ENCODE measurements at regions not wholly inside any gene's neighbourhood (a gene's known extent, or its start where the extent isn't known, plus 50 kb on each side); places are given as distances from the start of the nearest gene placed in this dataset.
"Not testable (repeated sequence)": the region's sequence is repeated elsewhere in the genome, so short reads cannot be mapped to it uniquely, and the experiment has no call there.

GRCh38 chr9:113737517-113738271 lies 138.4 kb upstream of the ZNF618 start:
- intact Hi-C loops (cut with DNase I), result loop anchor here (2.0 kb wide), 1 partner anchor 295 kb away; no protein-coding TSS in a partner anchor

DNA sequence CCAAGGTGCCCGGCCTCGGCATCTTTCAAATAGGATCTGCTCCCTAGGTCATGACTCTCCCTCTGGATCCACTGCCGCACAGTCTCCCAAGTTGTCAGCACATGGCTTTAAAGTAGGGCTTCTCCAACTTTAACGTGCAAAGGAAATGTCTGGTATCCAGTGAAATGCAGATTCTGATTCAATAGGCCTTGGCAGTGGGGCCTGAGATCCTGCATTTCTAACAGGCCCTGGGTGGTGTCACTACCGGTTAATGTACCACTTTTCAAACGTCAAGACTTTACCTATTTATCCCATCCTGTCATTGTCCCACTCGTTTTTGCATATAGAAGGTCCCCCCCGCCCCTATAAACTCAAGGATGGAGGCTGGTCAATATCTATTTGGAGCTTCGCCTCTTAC lies 137.6 kb upstream of the ZNF618 start:
- intact Hi-C loops (cut with DNase I), result no loop called here
- DNase-seq (ENCODE audit: low spot score), result no peak

More at GRCh38 chr9:113737517-113738271, 138.4 kb upstream of the ZNF618 start:
- DNase-seq (ENCODE audit: low spot score), result no peak

DNA sequence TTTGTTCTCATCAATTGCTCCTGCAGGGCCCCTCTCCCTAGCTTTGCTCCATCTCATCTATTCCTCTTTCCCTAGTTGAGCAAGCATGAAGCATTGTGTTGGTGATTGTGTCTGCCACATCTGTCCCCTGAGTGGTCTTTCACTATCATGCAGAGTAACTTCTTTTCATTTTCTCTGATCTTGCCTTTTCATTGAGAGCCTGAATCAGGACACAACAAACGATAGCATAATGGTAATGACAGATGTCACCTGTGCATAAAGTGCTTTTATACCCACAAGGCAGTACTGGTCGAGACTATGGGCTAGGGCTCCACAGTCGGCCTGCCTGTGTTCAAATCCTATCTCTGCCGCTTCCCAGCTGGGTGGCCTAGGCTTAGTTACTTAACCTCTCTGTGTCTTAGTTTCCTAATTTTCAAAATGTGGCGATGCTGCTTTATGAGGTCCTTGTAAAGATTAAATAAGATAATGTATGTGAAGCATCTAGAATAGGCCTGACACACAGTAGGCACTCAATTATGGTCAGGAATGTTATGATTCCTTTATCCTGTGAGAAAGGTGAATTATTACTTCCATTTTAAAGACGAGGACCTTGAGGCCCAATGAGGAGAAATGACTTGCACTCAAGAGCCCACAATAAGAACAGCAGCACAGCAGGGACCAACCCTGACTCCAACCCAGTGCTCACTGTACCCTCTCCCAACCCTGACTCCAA lies 137.1 kb upstream of the ZNF618 start:
- no peak for DNase-seq (ENCODE audit: low spot score)
- intact Hi-C loops (cut with DNase I), result no loop called here

DNA sequence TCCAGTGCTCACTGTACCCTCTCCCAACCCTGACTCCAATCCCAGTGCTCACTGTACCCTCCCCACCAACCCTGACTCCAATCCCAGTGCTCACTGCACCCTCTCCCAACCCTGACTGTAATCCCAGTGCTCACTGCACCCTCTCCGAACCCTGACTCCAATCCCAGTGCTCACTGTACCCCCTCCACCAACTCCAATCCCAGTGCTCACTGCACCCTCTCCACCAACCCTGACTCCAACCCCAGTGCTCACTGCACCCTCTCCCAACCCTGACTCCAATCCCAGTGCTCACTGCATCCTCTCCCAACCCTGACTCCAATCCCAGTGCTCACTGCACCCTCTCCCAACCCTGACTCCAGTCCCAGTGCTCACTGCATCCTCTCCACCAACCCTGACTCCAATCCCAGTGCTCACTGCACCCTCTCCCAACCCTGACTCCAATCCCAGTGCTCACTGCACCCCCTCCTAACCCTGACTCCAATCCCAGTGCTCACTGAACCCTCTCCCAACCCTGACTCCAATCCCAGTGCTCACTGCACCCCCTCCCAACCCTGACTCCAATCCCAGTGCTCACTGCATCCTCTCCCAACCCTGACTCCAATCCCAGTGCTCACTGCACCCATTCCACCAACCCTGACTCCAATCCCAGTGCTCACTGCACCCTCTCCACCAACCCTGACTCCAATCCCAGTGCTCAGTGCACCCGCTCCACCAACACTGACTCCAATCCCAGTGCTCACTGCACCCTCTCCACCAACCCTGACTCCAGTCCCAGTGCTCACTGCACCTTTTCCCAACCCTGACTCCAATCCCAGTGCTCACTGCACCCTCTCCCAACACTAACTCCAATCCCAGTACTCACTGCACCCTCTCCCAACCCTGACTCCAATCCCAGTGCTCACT lies 136.3 kb upstream of the ZNF618 start:
- DNase-seq (ENCODE audit: low spot score); intact Hi-C loops (cut with DNase I): not testable (repeated sequence)

DNA sequence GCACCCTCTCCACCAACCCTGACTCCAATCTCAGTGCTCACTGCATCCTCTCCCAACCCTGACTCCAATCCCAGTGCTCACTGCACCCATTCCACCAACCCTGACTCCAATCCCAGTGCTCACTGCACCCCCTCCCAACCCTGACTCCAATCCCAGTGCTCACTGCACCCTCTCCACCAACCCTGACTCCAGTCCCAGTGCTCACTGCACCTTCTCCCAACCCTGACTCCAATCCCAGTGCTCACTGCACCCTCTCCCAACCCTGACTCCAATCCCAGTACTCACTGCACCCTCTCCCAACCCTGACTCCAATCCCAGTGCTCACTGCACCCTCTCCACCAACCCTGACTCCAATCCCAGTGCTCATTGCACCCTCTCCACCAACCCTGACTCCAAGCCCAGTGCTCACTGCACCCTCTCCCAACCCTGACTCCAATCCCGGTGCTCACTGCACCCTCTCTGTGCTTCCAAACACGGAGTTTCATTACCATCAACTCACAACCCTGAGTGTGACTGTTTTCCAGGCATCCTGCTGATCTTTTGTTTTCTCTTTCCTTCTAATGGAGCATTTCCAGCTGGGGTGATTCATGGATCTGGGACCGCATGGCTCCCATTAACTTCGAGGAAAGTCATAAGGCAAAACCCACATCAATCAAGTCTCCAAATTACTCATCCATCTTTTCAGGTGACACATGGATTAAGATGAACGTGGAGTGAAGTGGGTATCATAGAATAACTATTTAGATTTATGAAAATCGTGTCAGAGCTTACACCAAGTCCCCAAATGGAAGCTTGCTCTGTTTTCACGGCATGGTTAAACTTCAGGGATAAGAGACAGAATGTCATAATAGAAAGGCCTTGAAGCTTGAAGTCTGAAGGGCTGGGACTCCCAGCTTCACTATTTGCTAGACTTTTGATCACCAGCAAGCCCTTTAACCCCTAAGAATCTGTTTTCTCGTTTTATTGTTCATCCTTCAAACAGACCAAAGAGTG lies 135.3 kb upstream of the ZNF618 start:
- intact Hi-C loops (cut with DNase I); DNase-seq (ENCODE audit: low spot score): not testable (repeated sequence)

- intact Hi-C loops (cut with DNase I), result no loop called here
- DNase-seq (ENCODE audit: low spot score), result no peak
Observed at GRCh38 chr9:113741886-113742854, 133.9 kb upstream of the ZNF618 start.

- DNase-seq (ENCODE audit: low spot score), result no peak
- intact Hi-C loops (cut with DNase I), result no loop called here
Observed at GRCh38 chr9:113742878-113743277, 133.2 kb upstream of the ZNF618 start.

DNA sequence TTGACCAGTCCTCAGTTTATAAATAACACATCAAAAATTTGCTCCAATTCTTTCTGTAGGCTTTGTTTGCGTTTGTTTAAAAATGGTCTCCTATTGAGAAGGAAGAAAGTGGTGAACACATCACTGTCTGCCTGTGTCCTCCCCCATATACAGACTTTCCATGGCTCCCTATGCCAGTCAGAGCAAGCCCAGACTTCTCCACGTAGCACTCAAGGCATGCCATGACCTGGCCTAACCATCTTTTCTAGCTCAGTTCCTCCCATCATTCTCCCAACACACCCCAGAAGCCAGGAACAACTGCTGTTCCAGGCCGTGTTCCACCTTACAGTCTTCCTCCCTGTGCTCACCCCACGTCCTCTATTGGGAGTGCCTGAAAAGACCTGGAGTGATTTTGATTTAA lies 129.6 kb upstream of the ZNF618 start:
- intact Hi-C loops (cut with DNase I), result no loop called here
- no peak for DNase-seq (ENCODE audit: low spot score)

DNA sequence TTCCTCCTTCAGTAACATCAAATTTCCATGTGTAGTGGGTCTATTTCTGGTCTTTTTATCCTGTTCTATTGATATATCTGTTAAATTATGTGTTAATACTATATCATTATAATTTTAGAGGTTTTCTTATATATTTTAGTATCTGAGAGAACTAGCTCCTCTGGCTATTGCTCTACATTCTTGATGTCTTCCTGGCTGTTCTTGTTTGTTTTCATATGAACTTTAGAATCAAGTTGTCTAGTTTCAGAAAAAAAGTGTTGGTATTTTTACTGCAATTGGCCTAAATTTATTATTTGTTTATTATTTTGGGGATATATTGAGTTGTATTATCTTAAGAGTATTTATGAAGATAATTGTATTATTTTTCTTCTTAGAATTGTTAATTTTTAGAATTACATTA lies 128.0 kb upstream of the ZNF618 start:
- intact Hi-C loops (cut with DNase I), result no loop called here
- DNase-seq (ENCODE audit: low spot score), result no peak

DNA sequence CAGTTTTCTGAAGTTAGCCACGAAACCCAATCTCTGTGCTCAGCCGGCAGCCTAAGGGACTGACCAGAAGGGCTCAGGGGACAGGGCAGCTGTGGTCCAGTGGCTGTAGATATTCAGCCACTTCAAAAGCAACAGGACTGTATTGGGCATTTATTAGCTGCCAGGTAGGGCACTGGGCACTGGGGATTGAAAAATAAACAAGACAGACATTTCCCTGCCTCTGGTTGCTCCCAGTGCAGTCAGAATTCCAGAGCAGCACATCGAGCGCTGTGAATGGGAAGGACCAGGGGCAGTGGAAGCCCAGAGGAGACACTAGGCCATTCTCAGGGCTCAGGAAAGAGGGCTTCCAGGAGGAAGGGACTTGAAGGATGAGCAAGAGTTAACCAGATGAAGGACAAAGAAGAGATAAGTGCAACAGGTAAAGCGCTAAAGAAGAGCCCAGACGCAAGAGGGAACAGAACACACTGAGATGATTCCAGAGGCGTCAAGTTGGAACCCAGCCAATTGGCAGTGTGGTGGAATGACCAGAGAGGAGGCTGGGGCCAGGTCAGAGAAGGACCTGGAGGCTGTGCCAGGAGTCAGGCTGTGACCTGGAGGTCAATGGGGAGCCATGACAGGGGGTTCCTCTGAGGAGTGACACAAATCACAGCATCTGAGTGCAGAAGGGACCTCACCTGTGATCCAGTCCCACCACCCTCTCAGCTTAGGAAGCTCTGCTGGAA lies 122.5 kb upstream of the ZNF618 start:
- intact Hi-C loops (cut with DNase I), result no loop called here
- DNase-seq (ENCODE audit: low spot score), result no peak

- DNase-seq (ENCODE audit: low spot score), result no peak
- intact Hi-C loops (cut with DNase I), result no loop called here
Observed at GRCh38 chr9:113754739-113755138, 121.4 kb upstream of the ZNF618 start.

- intact Hi-C loops (cut with DNase I), result no loop called here
- DNase-seq (ENCODE audit: low spot score), result no peak
Observed at GRCh38 chr9:113755433-113755832, 120.7 kb upstream of the ZNF618 start.

GRCh38 chr9:113756476-113757192 lies 119.5 kb upstream of the ZNF618 start:
- intact Hi-C loops (cut with DNase I), result no loop called here
- no peak for DNase-seq (ENCODE audit: low spot score)

DNA sequence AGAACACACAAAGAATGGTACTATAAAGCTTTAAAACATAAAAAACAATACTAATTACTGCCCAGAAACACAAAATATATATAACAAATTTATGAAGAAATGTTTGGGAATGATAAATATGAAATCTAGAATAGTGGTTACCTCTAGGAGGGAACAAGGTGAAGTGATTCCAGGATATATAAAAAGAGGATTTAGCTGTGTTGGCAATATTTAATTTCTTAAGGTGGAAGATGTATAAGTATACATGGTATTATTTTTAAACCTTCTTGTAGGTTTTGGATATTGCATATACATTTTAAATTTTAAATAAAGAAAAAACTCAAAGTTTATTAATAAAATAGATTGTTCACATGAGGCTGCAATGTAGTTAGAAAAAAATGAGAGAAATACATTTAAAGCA lies 112.7 kb upstream of the ZNF618 start:
- intact Hi-C loops (cut with DNase I), result no loop called here
- no peak for DNase-seq (ENCODE audit: low spot score)

- intact Hi-C loops (cut with DNase I), result no loop called here
- DNase-seq (ENCODE audit: low spot score), result no peak
Observed at GRCh38 chr9:113764572-113764971, 111.5 kb upstream of the ZNF618 start.

- intact Hi-C loops (cut with DNase I), result no loop called here
- no peak for DNase-seq (ENCODE audit: low spot score)
Observed at GRCh38 chr9:113769412-113769811, 106.7 kb upstream of the ZNF618 start.

DNA sequence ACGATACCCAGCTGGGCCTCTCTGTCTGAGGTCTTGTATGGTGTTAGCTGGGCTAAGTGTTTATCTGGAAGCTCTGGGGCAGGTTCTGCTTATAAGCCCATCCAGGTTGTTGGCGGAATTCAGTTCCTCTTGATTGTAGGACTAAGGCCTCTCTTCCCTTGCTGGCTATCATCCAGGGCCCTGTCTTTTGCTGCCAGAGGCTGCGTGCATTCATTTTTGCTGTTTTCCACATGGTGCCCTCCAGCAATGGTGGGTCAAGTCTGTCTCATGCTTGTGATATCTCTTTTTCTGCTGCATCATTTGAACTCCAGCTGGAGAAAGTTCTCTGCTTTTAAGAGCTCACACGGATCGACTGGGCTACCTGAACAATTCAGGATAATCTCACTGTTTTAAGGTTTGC lies 105.7 kb upstream of the ZNF618 start:
- no peak for DNase-seq (ENCODE audit: low spot score)
- intact Hi-C loops (cut with DNase I), result no loop called here

Measured in cardiac septum (tissue), 1 donor.